HepG2 (cell line): ENCODE measurements at regions not wholly inside any gene's neighbourhood (a gene's known extent, or its start where the extent isn't known, plus 50 kb on each side); places are given as distances from the start of the nearest gene placed in this dataset.

Experiments
- ATAC-seq: fragments of 200-7000 bp; cut with Tn5 transposase; 3 replicates; pipeline ENCODE4 v1.9.1; 2020; ENCODE audit warnings: mild to moderate bottlenecking, moderate library complexity
- BruUV-seq: library from RNA; stranded (reverse); fragments of 400-500 nt; replicated peaks from 2 replicates; lab custom pipeline; 2021; lab: Mats Ljungman, UMichigan
- CTCF ChIA-PET: fragments of 300-600 bp; formaldehyde crosslinking; extraction: SDS; loops from one replicate; lab custom pipeline; 2021; ENCODE audit warnings: low total read pairs, inconsistent platforms, low intra/inter-chr PET ratio; lab: Yijun Ruan, JAX
- POLR2A ChIA-PET: fragments of 350-600 bp; sonication (Branson Sonifier 250); formaldehyde crosslinking; loops from one replicate; lab custom pipeline; 2020; ENCODE audit warnings: antibody characterized with exemption, inconsistent platforms; lab: Yijun Ruan, JAX
- DNase-seq: peaks from one replicate; pipeline ENCODE4 v3.0.0-alpha.2; 2015; ENCODE audit warnings: low spot score
- FAIRE-seq: peaks from 3 replicates; lab custom pipeline; 2011; peaks lifted over from hg19 to GRCh38; lab: Jason Lieb, UNC
- H2AFZ ChIP-seq: one replicate; pipeline ENCODE4 v1.6.1; 2011; ENCODE audit warnings: low read length, inconsistent platforms
- H3K27ac ChIP-seq: fragments of 300-600 bp; 3 replicates; pipeline ENCODE4 v1.8.0; 2011; ENCODE audit warnings: mixed run types, mild to moderate bottlenecking, mixed read lengths, low read length, inconsistent platforms; ENCODE audit not compliant: insufficient read depth; ENCODE audit errors: extremely low read length
- H3K27me3 ChIP-seq, 2 experiments: fragments of 200-600 bp in 1 of 2; 2 replicates in 1 of 2; 3 replicates in 1 of 2; pipeline versions ENCODE4 v1.6.0 to v1.8.0; 2011; ENCODE audit warnings: low read length in 2 of 2, mild to moderate bottlenecking in 2 of 2, moderate library complexity in 2 of 2, inconsistent platforms in 1 of 2; ENCODE audit not compliant: insufficient read depth in 2 of 2, control insufficient read depth in 1 of 2
- H3K36me3 ChIP-seq, 2 experiments: fragments of 200-600 bp in 1 of 2; replicated peaks in 1 of 2; 2 replicates in 1 of 2; 3 replicates in 1 of 2; pipeline versions ENCODE4 v1.5.1 to v1.8.0; 2011; ENCODE audit warnings: low read length in 2 of 2, inconsistent platforms in 1 of 2; ENCODE audit not compliant: insufficient read depth in 2 of 2, control insufficient read depth in 1 of 2
- H3K4me1 ChIP-seq: 2 replicates; pipeline ENCODE4 v1.5.1; 2012; ENCODE audit warnings: low read length, inconsistent platforms; ENCODE audit not compliant: insufficient read depth
- H3K4me2 ChIP-seq: 2 replicates; pipeline ENCODE4 v1.6.0; 2011; ENCODE audit warnings: low read depth, low read length, inconsistent platforms
- H3K4me3 ChIP-seq, 3 experiments: fragments of 200-600 bp in 1 of 3; sonication (generic), shearing (Covaris generic) in 1 of 3; replicated peaks in 1 of 3; 2 replicates each; pipeline ENCODE4 v1.5.1; 2011 to 2016; ENCODE audit warnings: low read length in 3 of 3, inconsistent platforms in 2 of 3, low read depth in 2 of 3, mild to moderate bottlenecking in 2 of 3, control low read depth in 1 of 3, mixed read lengths in 1 of 3; ENCODE audit not compliant: insufficient read depth in 1 of 3
- H3K79me2 ChIP-seq: one replicate; pipeline ENCODE4 v1.6.1; 2011; ENCODE audit warnings: low read length, inconsistent platforms; ENCODE audit not compliant: insufficient read depth
- H3K9ac ChIP-seq: 2 replicates; pipeline ENCODE4 v1.6.0; 2011; ENCODE audit warnings: mild to moderate bottlenecking, low read depth, low read length, inconsistent platforms; ENCODE audit not compliant: insufficient read depth
- H3K9me3 ChIP-seq: 2 replicates; pipeline ENCODE4 v1.5.1; 2012; ENCODE audit warnings: mild to moderate bottlenecking, low read length
- H4K20me1 ChIP-seq: 2 replicates; pipeline ENCODE4 v1.6.0; 2011; ENCODE audit warnings: inconsistent platforms, mild to moderate bottlenecking, low read length, moderate library complexity; ENCODE audit not compliant: insufficient read depth
- AHDC1 ChIP-seq: sonication (generic); formaldehyde crosslinking; IDR thresholded peaks from 2 replicates; pipeline ENCODE4 v1.5.1; 2020; ENCODE audit warnings: mild to moderate bottlenecking, missing genetic modification reagents, borderline replicate concordance
- ASH2L ChIP-seq: fragments of 300-600, 200-600 bp; sonication (generic); IDR thresholded peaks from 2 replicates; pipeline ENCODE4 v1.7.0; 2017; ENCODE audit warnings: low read depth, mild to moderate bottlenecking, moderate library complexity, mixed read lengths, low read length; ENCODE audit not compliant: insufficient read length
- BCL6 ChIP-seq: IDR thresholded peaks from 2 replicates; pipeline ENCODE4 v1.6.1; 2016; ENCODE audit warnings: missing genetic modification reagents, missing compliant biosample characterization
- CC2D1A ChIP-seq: sonication (generic); formaldehyde crosslinking; IDR thresholded peaks from 2 replicates; pipeline ENCODE4 v1.8.1; 2023; ENCODE audit warnings: mild to moderate bottlenecking, missing genetic modification reagents
- FOXA1 ChIP-seq, 2 experiments: fragments of 450-650 bp in 1 of 2; sonication (generic) in 1 of 2; formaldehyde crosslinking in 1 of 2; IDR thresholded peaks; 2 replicates each; pipeline versions ENCODE4 v1.4.0 to v1.6.1; 2016 to 2020; ENCODE audit warnings: missing genetic modification reagents in 1 of 2
- FOXO4 ChIP-seq: sonication (generic); formaldehyde crosslinking; conservative IDR thresholded peaks from 2 replicates; pipeline ENCODE4 v1.8.1; 2023; ENCODE audit warnings: missing genetic modification reagents
- GZF1 ChIP-seq: sonication (generic); formaldehyde crosslinking; IDR thresholded peaks from 2 replicates; pipeline ENCODE4 v1.5.1; 2020; ENCODE audit warnings: mild to moderate bottlenecking, missing genetic modification reagents
- PLRG1 ChIP-seq: fragments of 450-650 bp; conservative IDR thresholded peaks from 2 replicates; pipeline ENCODE4 v1.6.1; 2016
- SRSF4 ChIP-seq: fragments of 200-400 bp; formaldehyde crosslinking; IDR thresholded peaks from one replicate; pipeline ENCODE4 v1.6.1; 2018; ENCODE audit warnings: mild to moderate bottlenecking, low read depth, low read length, moderate library complexity; ENCODE audit not compliant: poor library complexity, severe bottlenecking
- TAF15 ChIP-seq: fragments of 200-400 bp; formaldehyde crosslinking; IDR thresholded peaks from one replicate; pipeline ENCODE4 v1.6.1; 2018; ENCODE audit warnings: mild to moderate bottlenecking, low read depth, low read length; ENCODE audit not compliant: poor library complexity, severe bottlenecking
- ZNF224 ChIP-seq: sonication (generic); formaldehyde crosslinking; IDR thresholded peaks from 2 replicates; pipeline ENCODE4 v1.5.0; 2020; ENCODE audit warnings: mild to moderate bottlenecking, missing genetic modification reagents
- ZNF660 ChIP-seq: sonication (generic); formaldehyde crosslinking; IDR thresholded peaks from 2 replicates; pipeline ENCODE4 v1.5.1; 2020; ENCODE audit warnings: mild to moderate bottlenecking, low read depth, missing genetic modification reagents, borderline replicate concordance
- ZNF749 ChIP-seq: sonication (generic); formaldehyde crosslinking; IDR thresholded peaks from 2 replicates; pipeline ENCODE4 v1.8.0; 2022; ENCODE audit warnings: mild to moderate bottlenecking, missing genetic modification reagents, moderate library complexity, borderline replicate concordance
- WGBS: methylation state at CpG from one replicate; pipeline ENCODE4 v1.1.6; 2017; ENCODE audit warnings: low lambda C conversion rate; 5-methylcytosine and 5-hydroxymethylcytosine counted together
- in situ Hi-C: cut with HindIII; loops from 2 replicates; pipeline ENCODE4 v1.10.0; 2017; ENCODE audit warnings: low pct_unique_long_range_greater_than_20kb; ENCODE audit not compliant: extremely low pct_ligation_motif_present
- intact Hi-C: fragments of 100-400 bp; cut with micrococcal nuclease; formaldehyde crosslinking; loops from one replicate; pipeline ENCODE4 v1.10.0; 2022; ENCODE audit not compliant: unreplicated experiment

DNA sequence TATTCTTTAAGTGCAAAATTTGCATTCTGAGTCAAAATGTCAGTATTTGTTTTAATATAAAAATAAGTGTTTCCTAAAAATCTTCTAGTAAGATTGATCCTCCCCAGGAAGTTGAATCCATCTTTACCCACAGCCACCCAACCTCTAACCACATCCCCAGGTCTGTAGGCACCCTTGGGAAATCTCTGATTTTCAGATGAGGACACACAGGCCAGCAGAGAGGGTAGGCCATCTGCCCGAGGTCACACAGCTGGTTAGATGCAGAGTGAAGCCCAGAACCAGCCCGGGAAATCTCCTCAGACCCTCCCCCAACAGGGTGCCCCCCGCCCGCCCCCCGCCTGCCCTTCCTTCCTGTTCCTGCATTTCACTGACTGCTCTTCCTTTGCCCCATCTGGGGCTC lies 277.5 kb downstream of the FBXW7 start:
- intact Hi-C loops, result no loop called here
- Histone ChIP-seq H3K4me2 (no peak overlapping the region), H3K4me1 (peaks cover 17% of the 10 kb centered on the region), H3K79me2 (no peaks in the 10 kb centered on the region), H3K9me3 (no peaks in the 10 kb centered on the region), H4K20me1 (no peaks in the 10 kb centered on the region), H3K36me3 (no peaks in the 10 kb centered on the region), H2AFZ (no peak overlapping the region), H3K9ac (no peak overlapping the region), H3K27ac (no peak overlapping the region), H3K4me3 (no peak overlapping the region), H3K27me3 (no peaks in the 10 kb centered on the region)
- no peak for FAIRE-seq
- BruUV-seq, result no TSS peak
- in situ Hi-C loops, result no loop called here
- 69% methylated on average over 5 of the region's 5 CpGs for WGBS
- ATAC-seq, result no peak
- TF ChIP-seq TAF15 (no peak), FOXO4 (no peak), BCL6 (CRISPR knock-in tag) (no peak)
- ChIA-PET CTCF (no interaction called here), POLR2A (no interaction called here)
- no peak for DNase-seq

DNA sequence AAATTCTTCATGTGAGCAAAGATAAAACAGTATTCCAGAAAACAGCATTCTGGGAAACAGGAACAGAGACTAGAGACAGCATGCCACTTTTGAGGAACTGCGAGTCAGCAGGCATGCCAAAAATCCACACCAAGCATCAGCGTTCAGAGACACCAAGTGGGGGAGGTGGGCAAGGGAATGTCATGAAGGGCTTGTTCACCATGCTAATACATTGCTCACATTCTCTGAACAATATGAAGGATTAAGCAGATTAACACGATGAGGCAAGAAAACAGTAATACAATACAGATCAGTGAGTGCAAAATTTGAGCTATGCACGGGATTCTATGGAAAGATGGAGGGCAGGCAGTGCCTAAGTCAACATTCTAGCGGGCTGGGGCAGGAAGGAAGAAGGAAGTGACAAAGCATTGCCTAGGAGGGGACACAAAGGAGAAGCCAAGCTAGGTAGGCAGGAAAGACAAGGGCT lies 278.3 kb downstream of the FBXW7 start:
- Histone ChIP-seq H3K36me3 (no peaks in the 10 kb centered on the region), H3K4me2 (no peak overlapping the region; the same call in 1 of the 2 replicates), H3K27ac (no peak overlapping the region), H3K9ac (no peak overlapping the region), H3K79me2 (no peaks in the 10 kb centered on the region), H2AFZ (no peak overlapping the region), H3K4me3 (no peak overlapping the region), H3K27me3 (no peaks in the 10 kb centered on the region), H3K4me1 (peaks cover 17% of the 10 kb centered on the region), H4K20me1 (no peaks in the 10 kb centered on the region), H3K9me3 (no peaks in the 10 kb centered on the region)
- POLR2A ChIA-PET, result no interaction called here
- FAIRE-seq (no peak), DNase-seq (peak; percentile 4), ATAC-seq (no peak)
- CTCF ChIA-PET, result no interaction called here
- 36% methylated on average over 5 of the region's 5 CpGs for WGBS
- BruUV-seq, result no TSS peak
- in situ Hi-C loops (no loop called here), intact Hi-C loops (no loop called here)
- TF ChIP-seq CC2D1A (CRISPR knock-in tag) (no peak), PLRG1 (no peak), ZNF224 (CRISPR knock-in tag) (no peak), ZNF749 (CRISPR knock-in tag) (no peak), AHDC1 (CRISPR knock-in tag) (no peak), GZF1 (CRISPR knock-in tag) (no peak), SRSF4 (no peak), FOXA1 (IDR thresholded peaks at IDR 0.05) (no peak), FOXA1 (CRISPR knock-in tag; IDR thresholded peaks at IDR 0.05) (no peak), ASH2L (no peak), ZNF660 (CRISPR knock-in tag) (no peak)
